ENCODE measurements at regions not wholly inside any gene's neighbourhood (a gene's known extent, or its start where the extent isn't known, plus 50 kb on each side); places are given as distances from the start of the nearest gene placed in this dataset.

GRCh38 chr3:156620901-156621300, 53.5 kb upstream of the TIPARP start:
- DNase-seq, result no peak

GRCh38 chr3:156620260-156620659, 54.1 kb upstream of the TIPARP start:
- peak; percentile 30 for DNase-seq

GRCh38 chr3:156619376-156619775, 55.0 kb upstream of the TIPARP start:
- no peak for DNase-seq

DNA sequence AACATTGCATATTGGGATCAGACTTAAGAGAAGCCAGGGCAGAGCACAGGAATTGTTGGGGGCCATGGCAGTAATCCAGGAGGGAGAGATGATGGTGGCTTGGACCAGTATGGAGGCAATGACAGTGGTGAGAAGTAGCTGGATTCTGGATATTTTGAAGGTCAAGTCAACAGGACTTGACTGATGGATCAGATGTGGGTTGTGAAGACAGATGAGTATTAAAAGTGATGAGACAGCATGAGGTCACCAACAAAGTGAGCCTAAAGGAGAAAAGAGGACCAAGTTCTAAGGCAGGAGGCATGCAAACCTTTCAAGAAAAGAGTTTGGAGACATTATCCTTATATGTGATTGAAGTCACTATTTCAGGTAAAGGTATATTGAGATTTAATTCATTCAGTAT, 56.6 kb upstream of the TIPARP start:
- no peak for DNase-seq

- DNase-seq, result no peak
Observed at GRCh38 chr3:156617145-156617544, 57.2 kb upstream of the TIPARP start.

DNA sequence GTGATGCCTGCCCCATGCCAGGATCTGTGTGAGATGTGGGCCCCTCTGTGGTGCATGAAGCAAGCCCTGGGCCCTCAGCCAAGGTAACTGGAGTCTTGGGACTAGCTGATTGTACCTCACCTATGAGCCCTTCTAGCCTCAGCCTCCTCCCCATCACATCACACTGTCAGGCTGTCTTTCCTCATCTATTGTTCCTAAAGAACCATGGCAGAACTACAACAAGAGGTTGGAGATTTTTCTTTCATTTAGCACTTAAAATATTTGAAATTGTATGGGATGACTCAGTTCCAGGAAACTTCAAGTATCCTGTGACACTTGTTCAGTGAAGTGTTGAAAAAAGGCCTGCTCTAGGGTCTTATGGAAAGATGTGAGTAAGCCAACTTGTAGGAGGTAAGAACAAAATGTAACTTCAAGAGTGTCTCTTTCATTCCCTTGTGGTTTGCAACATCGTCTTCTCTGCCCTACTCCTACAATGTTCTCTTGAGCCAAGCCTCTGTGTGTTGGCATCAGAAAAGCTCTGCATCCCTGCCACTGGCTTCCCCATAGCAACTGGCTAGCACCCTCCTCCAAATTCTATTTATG, 58.7 kb upstream of the TIPARP start:
- no peak for DNase-seq

- no peak for DNase-seq
Observed at GRCh38 chr3:156614642-156615511, 59.5 kb upstream of the TIPARP start.

- no peak for DNase-seq
Observed at GRCh38 chr3:156612903-156613302, 58.0 kb upstream of the SSR3 start.

- DNase-seq, result no peak
Observed at GRCh38 chr3:156611870-156612494, 57.1 kb upstream of the SSR3 start.

- DNase-seq, result no peak
Observed at GRCh38 chr3:156610154-156610553, 55.2 kb upstream of the SSR3 start.

GRCh38 chr3:156609546-156609945, 54.6 kb upstream of the SSR3 start:
- DNase-seq, result no peak

DNA sequence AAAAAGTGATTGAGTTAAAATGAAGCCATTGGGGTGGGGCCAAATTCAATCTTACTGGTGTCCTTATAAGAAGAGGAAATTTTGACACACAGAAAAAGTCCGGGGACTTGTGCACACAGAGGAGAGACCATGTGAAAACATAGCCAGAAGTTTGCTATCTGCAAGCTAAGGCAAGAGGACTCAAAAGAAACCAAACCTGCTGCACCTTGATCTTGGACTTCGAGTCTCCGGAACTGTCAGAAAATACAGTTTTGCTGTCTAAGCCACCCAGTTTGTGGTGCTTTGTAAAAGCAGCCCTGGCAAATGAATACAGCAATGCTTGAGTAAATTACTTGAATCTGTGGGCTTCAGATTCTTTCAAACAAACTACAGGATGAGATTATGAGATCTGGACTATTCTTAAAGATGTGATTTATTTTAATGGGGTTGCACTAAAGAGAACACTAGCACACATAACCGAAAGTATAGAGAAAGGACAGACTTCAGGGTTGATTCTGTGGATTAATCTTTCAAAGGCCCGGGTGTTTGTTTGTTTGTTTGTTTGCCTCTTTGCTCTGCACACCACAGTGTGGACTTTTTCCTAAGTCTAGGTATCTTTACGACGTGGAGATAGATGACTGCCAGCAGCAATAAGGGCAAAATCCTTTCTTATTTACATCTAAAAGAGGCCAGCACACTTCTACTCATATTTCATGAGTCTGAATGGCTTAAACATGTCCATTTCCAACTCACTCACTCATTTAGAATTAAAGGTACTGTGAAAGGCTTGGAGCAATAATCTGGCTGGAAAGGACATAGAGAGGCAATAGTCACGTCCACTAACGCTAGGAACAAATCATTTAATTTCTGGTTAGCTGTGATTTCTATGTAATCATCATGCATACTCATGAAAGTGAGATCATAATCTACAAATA, 53.9 kb upstream of the SSR3 start:
- DNase-seq, result no peak

DNA sequence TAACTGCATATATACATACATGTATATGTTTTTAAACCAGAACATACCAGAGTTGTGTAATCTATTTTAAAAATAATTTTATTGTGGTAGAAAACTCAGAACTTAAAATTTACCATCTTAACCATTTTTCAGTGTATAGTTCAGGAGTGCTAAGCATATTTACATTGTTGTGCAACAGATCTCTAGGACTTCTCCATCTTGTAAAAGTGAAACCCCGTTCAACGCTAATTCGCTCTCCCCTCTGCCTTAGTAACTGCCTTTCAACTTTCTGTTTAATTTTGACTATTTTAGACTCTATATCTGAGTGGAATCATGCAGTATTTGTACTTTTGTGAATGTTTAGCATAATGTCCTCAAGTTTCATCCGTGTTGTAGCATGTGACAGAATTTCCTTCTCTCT, 51.8 kb upstream of the SSR3 start:
- no peak for DNase-seq

GRCh38 chr3:156605686-156606605, 51.0 kb upstream of the SSR3 start:
- no peak for DNase-seq

- no peak for DNase-seq
Observed at GRCh38 chr3:156604642-156605144, 49.8 kb upstream of the SSR3 start.

Measured in NCI-H82 (cell line).